Naive thymus-derived CD4-positive, alpha-beta T cell (primary cell): ENCODE measurements at regions not wholly inside any gene's neighbourhood (a gene's known extent, or its start where the extent isn't known, plus 50 kb on each side); places are given as distances from the start of the nearest gene placed in this dataset.

Source experiments
- ATAC-seq: fragments of 150-1000 bp; cut with Tn5 transposase; 2 replicates; pipeline ENCODE4 v1.10.0; 2021; ENCODE audit warnings: mild to moderate bottlenecking, moderate library complexity
- CTCF ChIA-PET: fragments of 350-600 bp; sonication (Branson Sonifier 250); formaldehyde crosslinking; loops from one replicate; lab custom pipeline; 2021; ENCODE audit warnings: antibody characterized with exemption; lab: Charles Lee
- POLR2A ChIA-PET: fragments of 350-600 bp; sonication (Branson Sonifier 250); formaldehyde crosslinking; loops from one replicate; lab custom pipeline; 2021; ENCODE audit warnings: antibody characterized with exemption, inconsistent platforms; lab: Charles Lee
- DNase-seq, 9 donors: peaks; one replicate each; pipeline versions ENCODE4 v3.0.0 to v3.0.0-alpha.2; 2020 to 2022; ENCODE audit warnings: mixed read lengths in 1 of 9
- H3K27ac ChIP-seq: one replicate; pipeline ENCODE4 v1.7.0; 2013; ENCODE audit warnings: mild to moderate bottlenecking, low read depth, low read length, moderate library complexity
- H3K27me3 ChIP-seq, 2 donors: one replicate each; pipeline ENCODE4 v1.7.0; 2013; ENCODE audit warnings: low read length in 2 of 2, mild to moderate bottlenecking in 2 of 2, moderate library complexity in 2 of 2; ENCODE audit not compliant: control insufficient read depth in 2 of 2, insufficient read depth in 2 of 2
- H3K36me3 ChIP-seq, 3 experiments: 1 replicate in 2 of 3; 2 replicates in 1 of 3; pipeline ENCODE4 v1.7.0; 2013; ENCODE audit warnings: low read length in 3 of 3, mild to moderate bottlenecking in 3 of 3, moderate library complexity in 1 of 3; ENCODE audit not compliant: insufficient read depth in 3 of 3, control insufficient read depth in 2 of 3
- H3K4me1 ChIP-seq, 2 donors: one replicate each; pipeline ENCODE4 v1.7.0; 2013; ENCODE audit warnings: low read length in 2 of 2, mild to moderate bottlenecking in 2 of 2, moderate library complexity in 1 of 2; ENCODE audit not compliant: control insufficient read depth in 2 of 2, insufficient read depth in 2 of 2
- H3K4me3 ChIP-seq: 2 replicates; pipeline ENCODE4 v1.7.0; 2013; ENCODE audit warnings: mild to moderate bottlenecking, low read length
- H3K9me3 ChIP-seq, 3 experiments: 1 replicate in 2 of 3; 2 replicates in 1 of 3; pipeline ENCODE4 v1.7.0; 2013; ENCODE audit warnings: low read length in 3 of 3; ENCODE audit not compliant: control insufficient read depth in 2 of 3
- H3K27ac Mint-ChIP-seq, 9 donors: one replicate each; pipeline ENCODE4 v1.8.0; 2020 to 2022; ENCODE audit warnings: mixed read lengths in 9 of 9, mild to moderate bottlenecking in 8 of 9, moderate library complexity in 5 of 9, inconsistent platforms in 2 of 9
- H3K27me3 Mint-ChIP-seq, 5 donors: one replicate each; pipeline ENCODE4 v1.8.0; 2021 to 2022; ENCODE audit warnings: mixed read lengths in 5 of 5, mild to moderate bottlenecking in 1 of 5
- H3K36me3 Mint-ChIP-seq, 5 donors: one replicate each; pipeline ENCODE4 v1.8.0; 2020 to 2022; ENCODE audit warnings: mixed read lengths in 5 of 5, mild to moderate bottlenecking in 3 of 5, inconsistent platforms in 1 of 5
- H3K4me1 Mint-ChIP-seq, 7 donors: one replicate each; pipeline ENCODE4 v1.8.0; 2020 to 2022; ENCODE audit warnings: mixed read lengths in 7 of 7, mild to moderate bottlenecking in 3 of 7, inconsistent platforms in 1 of 7
- H3K4me3 Mint-ChIP-seq, 10 donors: one replicate each; pipeline ENCODE4 v1.8.0; 2020 to 2022; ENCODE audit warnings: mild to moderate bottlenecking in 10 of 10, mixed read lengths in 10 of 10, moderate library complexity in 6 of 10, inconsistent platforms in 2 of 10
- H3K9me3 Mint-ChIP-seq, 11 donors: one replicate each; pipeline ENCODE4 v1.8.0; 2020 to 2022; ENCODE audit warnings: mixed read lengths in 11 of 11, mild to moderate bottlenecking in 4 of 11, inconsistent platforms in 1 of 11, moderate library complexity in 1 of 11
- intact Hi-C, 2 donors: fragments of 100-400 bp; cut with micrococcal nuclease; formaldehyde crosslinking; loops; one replicate each; pipeline ENCODE4 v1.15.1; 2023

- POLR2A ChIA-PET: no interaction called here
- Mint-ChIP-seq H3K27me3 (peaks cover 0 to 11% (median 4%) of the 10 kb centered on the region in 5 donors), H3K27ac (no peak overlapping the region), H3K9me3 (peaks cover 0 to 7% (median 4%) of the 10 kb centered on the region in 11 donors), H3K4me1 (no peaks in the 10 kb centered on the region), H3K36me3 (no peaks in the 10 kb centered on the region), H3K4me3 (no peak overlapping the region)
- Histone ChIP-seq H3K4me3 (no peak overlapping the region), H3K9me3 (no peaks in the 10 kb centered on the region), H3K36me3 (no peaks in the 10 kb centered on the region), H3K27ac (no peak overlapping the region), H3K4me1 (no peaks in the 10 kb centered on the region), H3K27me3 (no peaks in the 10 kb centered on the region)
- no peak for ATAC-seq
- CTCF ChIA-PET: no interaction called here
- intact Hi-C loops: no loop called here
- no peak for DNase-seq
Measured at GRCh38 chr1:170354246-170354645, 177.7 kb upstream of the GORAB start.

GRCh38 chr1:170354690-170355089 lies 177.3 kb upstream of the GORAB start:
- Mint-ChIP-seq H3K27ac (no peak overlapping the region), H3K27me3 (peaks cover 0 to 11% (median 0%) of the 10 kb centered on the region in 5 donors), H3K4me3 (no peak overlapping the region), H3K4me1 (no peaks in the 10 kb centered on the region), H3K36me3 (no peaks in the 10 kb centered on the region), H3K9me3 (peaks cover 0 to 12% (median 4%) of the 10 kb centered on the region in 11 donors)
- Histone ChIP-seq H3K36me3 (no peaks in the 10 kb centered on the region), H3K4me3 (no peak overlapping the region), H3K4me1 (no peaks in the 10 kb centered on the region), H3K27me3 (no peaks in the 10 kb centered on the region), H3K27ac (no peak overlapping the region), H3K9me3 (no peaks in the 10 kb centered on the region)
- ATAC-seq (no peak), DNase-seq (no peak)
- CTCF ChIA-PET: no interaction called here
- intact Hi-C loops: no loop called here
- POLR2A ChIA-PET: no interaction called here

GRCh38 chr1:170355267-170355801 lies 176.6 kb upstream of the GORAB start:
- H3K4me3 Mint-ChIP-seq: no peak overlapping the region
- ATAC-seq (no peak), DNase-seq (no peak)
- Histone ChIP-seq H3K4me1 (no peaks in the 10 kb centered on the region), H3K4me3 (no peak overlapping the region), H3K9me3 (no peaks in the 10 kb centered on the region), H3K27ac (no peak overlapping the region), H3K36me3 (no peaks in the 10 kb centered on the region), H3K27me3 (no peaks in the 10 kb centered on the region)
- intact Hi-C loops: no loop called here
- ChIA-PET CTCF (no interaction called here), POLR2A (no interaction called here)
- H3K4me1 Mint-ChIP-seq: no peaks in the 10 kb centered on the region
- H3K36me3 Mint-ChIP-seq: no peaks in the 10 kb centered on the region
- peaks cover 0 to 16% (median 6%) of the 10 kb centered on the region in 11 donors for H3K9me3 Mint-ChIP-seq
- H3K27me3 Mint-ChIP-seq: peaks cover 0 to 11% (median 0%) of the 10 kb centered on the region in 5 donors
- no peak overlapping the region for H3K27ac Mint-ChIP-seq

- intact Hi-C loops: no loop called here
Measured at GRCh38 chr1:170356585-170356984, 175.4 kb upstream of the GORAB start.

DNA sequence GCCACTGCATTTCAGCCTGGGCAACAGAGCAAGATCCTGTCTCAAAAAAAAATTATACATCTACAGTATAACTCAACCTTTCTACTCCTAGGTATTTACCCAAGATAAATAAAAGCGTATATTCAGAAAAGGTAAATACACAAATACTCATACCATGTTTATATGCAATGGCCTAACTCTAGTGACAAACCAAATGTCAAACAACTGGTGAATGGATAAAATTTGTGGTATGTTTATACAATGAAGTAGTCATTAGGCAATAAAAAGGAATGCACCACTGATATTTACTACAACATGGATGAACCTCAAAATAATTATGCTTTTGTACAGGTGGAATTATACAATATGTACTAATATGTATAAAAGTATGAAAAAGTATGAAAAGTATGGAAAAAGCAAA lies 174.2 kb upstream of the GORAB start:
- no peak for ATAC-seq
- intact Hi-C loops: no loop called here
- ChIA-PET POLR2A (no interaction called here), CTCF (no interaction called here)
- Histone ChIP-seq H3K4me3 (no peak overlapping the region), H3K36me3 (no peaks in the 10 kb centered on the region), H3K9me3 (no peaks in the 10 kb centered on the region), H3K4me1 (no peaks in the 10 kb centered on the region), H3K27ac (no peak overlapping the region), H3K27me3 (no peaks in the 10 kb centered on the region)
- DNase-seq: no peak
- H3K27ac Mint-ChIP-seq: no peak overlapping the region
- no peaks in the 10 kb centered on the region for H3K36me3 Mint-ChIP-seq
- no peak overlapping the region for H3K4me3 Mint-ChIP-seq
- no peaks in the 10 kb centered on the region for H3K4me1 Mint-ChIP-seq
- H3K27me3 Mint-ChIP-seq: peaks cover 0 to 11% (median 0%) of the 10 kb centered on the region in 5 donors
- peaks cover 0 to 22% (median 6%) of the 10 kb centered on the region in 11 donors for H3K9me3 Mint-ChIP-seq

More at GRCh38 chr1:170356585-170356984, 175.4 kb upstream of the GORAB start:
- POLR2A ChIA-PET: no interaction called here
- no peaks in the 10 kb centered on the region for H3K36me3 Mint-ChIP-seq
- H3K27ac Mint-ChIP-seq: no peak overlapping the region
- ATAC-seq (no peak), DNase-seq (no peak)
- Histone ChIP-seq H3K27me3 (no peaks in the 10 kb centered on the region), H3K36me3 (no peaks in the 10 kb centered on the region), H3K4me3 (no peak overlapping the region), H3K27ac (no peak overlapping the region), H3K9me3 (no peaks in the 10 kb centered on the region), H3K4me1 (no peaks in the 10 kb centered on the region)
- H3K9me3 Mint-ChIP-seq: peaks cover 0 to 16% (median 6%) of the 10 kb centered on the region in 11 donors
- H3K27me3 Mint-ChIP-seq: peaks cover 0 to 11% (median 0%) of the 10 kb centered on the region in 5 donors
- H3K4me3 Mint-ChIP-seq: no peak overlapping the region
- CTCF ChIA-PET: no interaction called here
- no peaks in the 10 kb centered on the region for H3K4me1 Mint-ChIP-seq

GRCh38 chr1:170360601-170361000 lies 171.4 kb upstream of the GORAB start:
- Mint-ChIP-seq H3K27me3 (peaks cover 0 to 4% (median 0%) of the 10 kb centered on the region in 5 donors), H3K27ac (no peak overlapping the region), H3K36me3 (no peaks in the 10 kb centered on the region), H3K4me1 (peaks cover 0 to 1% (median 0%) of the 10 kb centered on the region in 7 donors), H3K9me3 (peaks cover 0 to 46% (median 10%) of the 10 kb centered on the region in 11 donors), H3K4me3 (no peak overlapping the region)
- Histone ChIP-seq H3K4me1 (no peaks in the 10 kb centered on the region), H3K4me3 (no peak overlapping the region), H3K27me3 (no peaks in the 10 kb centered on the region), H3K36me3 (no peaks in the 10 kb centered on the region), H3K27ac (no peak overlapping the region), H3K9me3 (no peaks in the 10 kb centered on the region)
- DNase-seq (no peak), ATAC-seq (no peak)
- ChIA-PET POLR2A (no interaction called here), CTCF (no interaction called here)
- intact Hi-C loops: no loop called here

DNA sequence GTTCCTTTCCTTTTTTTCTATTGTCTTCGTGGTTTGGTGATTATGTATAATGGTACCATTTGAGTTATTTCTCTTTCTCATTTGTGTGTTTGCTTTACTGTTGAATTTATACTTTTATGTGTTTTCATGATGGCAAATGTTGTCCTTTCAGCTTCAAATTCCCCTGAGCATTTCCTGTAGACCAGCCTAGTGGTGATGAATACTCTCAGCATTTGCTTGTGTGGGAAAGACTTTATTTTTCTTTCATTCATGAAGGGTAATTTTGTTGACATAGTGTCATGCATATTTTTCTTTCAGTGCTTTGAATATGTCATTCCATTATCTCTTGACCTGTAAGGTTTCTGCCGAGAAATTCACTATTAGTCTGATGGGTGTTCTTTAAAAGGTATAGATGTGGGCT lies 166.6 kb upstream of the GORAB start:
- ChIA-PET POLR2A (no interaction called here), CTCF (no interaction called here)
- intact Hi-C loops: no loop called here
- Histone ChIP-seq H3K36me3 (no peaks in the 10 kb centered on the region), H3K4me3 (no peak overlapping the region), H3K27me3 (no peaks in the 10 kb centered on the region), H3K27ac (no peak overlapping the region), H3K4me1 (no peaks in the 10 kb centered on the region), H3K9me3 (no peaks in the 10 kb centered on the region)
- Mint-ChIP-seq H3K36me3 (peaks cover 0 to 6% (median 0%) of the 10 kb centered on the region in 5 donors), H3K27ac (no peak overlapping the region), H3K9me3 (peaks cover 0 to 47% (median 10%) of the 10 kb centered on the region in 11 donors), H3K4me1 (peaks cover 0 to 1% (median 0%) of the 10 kb centered on the region in 7 donors), H3K4me3 (no peak overlapping the region), H3K27me3 (peaks cover 0 to 18% (median 17%) of the 10 kb centered on the region in 5 donors)
- ATAC-seq (no peak), DNase-seq (no peak)
